DMS153 (cell line): ENCODE measurements at regions not wholly inside any gene's neighbourhood (a gene's known extent, or its start where the extent isn't known, plus 50 kb on each side); places are given as distances from the start of the nearest gene placed in this dataset.
"Not testable (repeated sequence)": the region's sequence is repeated elsewhere in the genome, so short reads cannot be mapped to it uniquely, and the experiment has no call there.

Source experiments
- DNase-seq: peaks from one replicate; lab custom pipeline; 2025; lab: John Stamatoyannopoulos, UW

DNA sequence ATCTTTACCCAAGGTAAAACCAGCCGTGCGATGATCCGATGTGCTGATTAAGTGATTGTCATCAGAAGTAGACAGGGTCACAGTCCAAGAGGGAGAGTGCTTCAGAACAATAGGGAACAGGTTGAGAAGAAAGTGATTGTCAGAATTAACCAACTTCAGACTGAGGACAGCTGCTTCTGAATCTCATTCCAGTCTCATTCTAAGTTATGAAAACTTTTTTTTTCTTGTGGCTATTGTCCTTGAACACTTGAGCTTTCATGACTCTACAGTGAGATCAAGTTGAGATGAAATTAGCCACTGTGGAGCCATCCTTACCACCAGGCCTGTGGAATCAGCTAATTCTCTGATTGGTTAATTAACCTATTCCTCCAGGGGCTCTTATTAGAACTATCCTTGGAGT lies 159.9 kb upstream of the WWC1 start:
- DNase-seq = no peak

DNA sequence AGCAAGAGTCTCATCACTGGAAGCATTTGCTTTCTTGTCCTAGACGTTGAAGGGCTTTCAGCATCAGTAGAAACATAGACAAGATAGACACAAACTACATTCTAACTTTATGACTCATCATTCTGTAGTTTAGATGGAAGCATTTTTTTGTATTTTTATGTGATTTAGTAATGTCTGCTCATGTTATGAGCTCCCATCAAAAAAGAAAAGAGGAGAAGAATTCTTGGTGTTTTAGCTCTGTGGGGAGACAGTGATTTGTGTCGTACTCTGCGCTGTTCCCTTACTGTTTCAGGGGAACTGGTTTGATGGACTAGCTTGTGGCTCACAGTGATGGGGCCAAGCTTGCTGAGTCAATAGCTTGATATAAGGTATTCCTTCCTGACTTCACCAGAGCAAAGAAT lies 159.2 kb upstream of the WWC1 start:
- no peak for DNase-seq

DNA sequence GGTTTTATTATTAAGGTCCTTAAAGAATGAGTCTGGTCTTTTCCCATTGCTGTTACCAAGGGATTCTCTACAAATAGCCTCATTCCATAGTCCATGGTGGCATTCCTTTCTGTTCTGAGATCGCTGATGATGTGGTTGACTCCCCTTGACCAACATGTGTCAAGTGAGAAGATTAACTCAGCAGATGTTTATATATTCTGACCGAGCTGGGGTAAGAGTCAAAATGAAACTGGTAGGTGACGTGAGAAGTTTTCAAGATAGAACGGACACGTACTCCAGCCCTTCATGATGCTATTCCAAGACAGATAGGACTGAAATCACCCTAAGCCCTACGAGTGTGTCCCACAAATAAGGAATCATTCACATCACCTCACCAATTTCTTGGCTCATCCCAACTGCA lies 155.5 kb upstream of the WWC1 start:
- DNase-seq = no peak

DNA sequence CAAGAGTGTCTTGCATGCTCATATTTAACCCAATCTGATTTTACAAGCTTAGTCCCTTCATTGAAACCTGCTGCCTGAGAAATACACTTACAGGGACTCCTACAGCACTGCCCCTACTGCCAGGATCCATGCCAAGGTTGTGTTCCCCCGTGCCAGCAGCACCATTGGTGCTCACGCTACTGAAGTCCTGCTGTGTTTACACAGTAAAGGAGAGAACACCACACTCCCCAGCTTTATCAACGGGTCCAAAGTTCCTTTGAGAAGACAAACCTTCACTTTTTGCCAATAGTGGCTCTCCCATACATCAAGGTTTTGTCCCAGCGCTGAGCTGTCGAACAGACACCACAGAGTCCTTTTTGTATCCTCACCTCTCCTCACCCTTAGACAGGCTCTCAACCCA lies 155.1 kb upstream of the WWC1 start:
- DNase-seq = no peak

DNA sequence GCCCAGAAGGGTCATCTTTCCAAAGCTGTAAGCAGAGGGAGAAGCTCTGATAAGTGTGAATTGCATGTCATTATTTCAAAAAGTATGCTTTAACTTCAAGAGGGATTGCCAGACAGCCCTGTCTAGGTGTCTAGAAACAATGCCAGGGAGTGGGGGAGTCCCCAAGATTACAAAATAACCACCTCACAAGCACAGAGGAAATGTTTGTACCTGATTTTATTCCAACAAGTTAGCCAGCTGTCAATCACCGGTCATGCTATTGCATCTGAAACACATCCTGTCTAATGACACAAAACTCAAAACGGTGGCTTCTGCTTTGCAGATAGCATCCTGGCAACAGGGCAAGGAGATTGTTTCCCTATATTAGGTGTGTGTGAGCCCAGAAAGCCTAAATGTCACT lies 154.2 kb upstream of the WWC1 start:
- DNase-seq = no peak

DNA sequence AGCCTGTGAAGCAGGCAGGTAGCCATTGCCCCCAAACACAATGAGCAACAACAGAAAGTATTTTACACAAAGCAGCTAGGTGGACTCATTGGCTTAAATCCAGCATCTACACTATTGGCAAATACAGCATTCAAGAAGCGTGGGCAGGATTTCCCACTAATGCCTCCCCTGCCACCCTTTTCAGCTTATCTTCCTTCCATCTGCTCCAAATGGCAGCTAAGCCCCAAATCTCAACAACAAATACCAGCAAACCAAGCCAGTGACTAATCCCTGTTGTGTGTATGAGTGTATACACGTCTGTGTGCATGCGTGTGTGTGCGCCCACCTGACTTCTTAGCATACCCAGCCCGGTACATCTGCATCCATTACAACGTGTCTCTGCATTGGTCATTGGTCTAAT lies 151.2 kb upstream of the WWC1 start:
- no peak for DNase-seq

DNA sequence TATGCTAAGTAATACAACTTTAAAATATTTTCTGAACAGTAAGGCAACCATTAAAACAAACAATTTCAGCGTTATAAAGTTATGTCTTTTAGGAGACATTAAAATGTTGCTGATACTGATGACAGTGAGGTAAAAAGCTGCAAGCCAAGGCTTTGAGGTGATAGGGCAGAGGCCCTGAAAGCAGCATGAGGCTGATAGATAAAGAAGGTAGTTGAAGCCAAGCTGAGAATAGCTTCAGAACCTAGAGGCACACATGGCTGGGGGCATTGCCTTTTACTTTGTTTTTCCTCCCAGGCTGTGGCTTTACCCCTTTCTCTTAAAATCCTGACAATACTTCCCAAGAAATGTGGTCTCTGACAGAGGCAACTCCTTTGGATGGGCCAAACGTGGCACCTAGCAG lies 149.0 kb upstream of the WWC1 start:
- no peak for DNase-seq

DNA sequence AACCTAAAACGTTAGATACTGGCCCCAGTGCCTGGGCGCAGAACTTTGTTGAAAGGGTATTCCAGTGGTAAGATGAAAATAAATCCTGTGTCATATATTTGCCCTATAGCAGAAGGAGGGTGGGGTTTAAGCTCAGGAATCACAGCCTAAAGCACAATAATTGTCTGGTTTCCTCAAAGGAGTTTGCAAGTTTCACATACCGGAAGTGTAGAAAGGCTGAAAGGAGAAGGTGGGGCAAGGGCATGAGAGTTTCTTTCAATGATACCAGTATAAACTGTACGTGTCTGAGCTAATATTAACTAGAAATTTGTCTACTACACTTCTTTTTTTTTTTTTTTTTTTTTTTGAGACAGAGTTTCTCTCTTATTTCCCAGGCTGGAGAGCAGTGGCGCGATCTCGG lies 147.9 kb upstream of the WWC1 start:
- DNase-seq = not testable (repeated sequence)

DNA sequence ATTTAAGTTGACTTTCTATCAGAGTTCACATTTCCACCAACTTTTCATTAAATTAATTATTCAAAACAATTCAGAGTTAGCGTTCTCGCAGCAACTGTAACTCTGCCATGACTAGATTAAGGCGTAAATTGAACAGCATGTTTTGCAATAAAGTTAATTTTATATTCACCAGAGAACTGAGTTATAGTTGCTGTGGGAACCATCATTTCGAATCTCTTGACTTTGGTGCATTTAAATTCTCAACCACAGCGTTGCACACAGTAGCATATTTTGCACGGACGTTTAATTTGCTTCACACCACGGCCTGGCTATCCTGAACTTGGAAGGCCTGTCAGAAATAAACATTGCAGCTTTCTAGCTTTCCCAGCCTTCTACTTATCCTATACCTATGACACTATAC lies 144.3 kb upstream of the WWC1 start:
- DNase-seq = no peak

DNA sequence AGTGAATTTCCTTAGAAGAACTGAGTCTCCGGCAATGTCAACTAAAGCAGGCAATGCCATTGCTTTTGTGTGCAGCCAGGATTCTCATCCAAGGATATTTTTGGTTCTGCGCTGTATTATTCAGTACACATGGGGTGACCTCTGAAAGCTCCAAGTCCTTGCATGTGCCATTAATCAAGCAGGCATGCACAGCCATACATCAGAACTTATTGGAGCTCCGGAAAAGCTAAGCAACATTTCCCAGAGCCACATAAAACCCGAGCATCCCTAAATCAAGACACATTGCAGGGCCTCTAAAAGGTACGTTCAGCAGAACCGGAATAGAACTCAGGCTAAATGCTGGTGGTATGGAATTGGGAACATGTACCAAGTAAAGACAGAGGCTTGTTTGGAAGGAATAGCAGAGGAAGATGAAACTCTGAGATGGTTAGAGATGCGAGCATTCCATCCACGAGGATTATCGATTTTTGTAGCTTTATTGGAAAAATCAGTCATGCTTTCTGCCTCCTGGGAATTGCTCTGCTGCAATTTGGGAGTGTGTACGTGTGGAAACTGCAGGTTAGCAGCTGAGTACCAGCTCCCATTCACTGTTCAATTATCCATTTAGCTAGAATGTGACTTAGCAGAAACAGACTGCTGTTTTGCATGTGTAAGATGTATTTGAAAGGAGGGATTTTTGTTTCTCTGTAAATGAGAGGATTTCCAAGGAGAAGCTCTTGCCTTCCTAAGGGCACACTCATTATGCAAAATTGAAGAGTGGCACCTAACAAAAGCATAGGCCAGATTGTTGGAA lies 143.7 kb upstream of the WWC1 start:
- no peak for DNase-seq

DNA sequence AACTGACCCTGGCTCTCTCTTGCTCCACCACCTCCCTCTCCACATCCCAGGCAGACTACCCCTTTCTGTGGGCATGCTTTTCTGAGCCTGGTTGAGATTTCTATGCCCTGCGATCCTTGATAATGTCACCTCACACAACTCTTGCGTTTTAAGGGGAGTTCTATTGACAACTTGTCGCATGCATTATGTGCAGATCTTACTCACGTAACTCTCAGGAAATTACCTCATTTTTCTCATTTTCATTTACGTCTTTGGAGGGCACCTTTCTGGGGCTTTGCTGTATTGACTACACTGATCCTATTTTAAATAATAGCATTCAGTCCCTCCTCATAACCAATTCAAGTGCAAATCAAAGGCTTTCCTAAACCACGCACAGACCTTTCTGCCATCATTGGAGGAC lies 140.4 kb upstream of the WWC1 start:
- DNase-seq = no peak

DNA sequence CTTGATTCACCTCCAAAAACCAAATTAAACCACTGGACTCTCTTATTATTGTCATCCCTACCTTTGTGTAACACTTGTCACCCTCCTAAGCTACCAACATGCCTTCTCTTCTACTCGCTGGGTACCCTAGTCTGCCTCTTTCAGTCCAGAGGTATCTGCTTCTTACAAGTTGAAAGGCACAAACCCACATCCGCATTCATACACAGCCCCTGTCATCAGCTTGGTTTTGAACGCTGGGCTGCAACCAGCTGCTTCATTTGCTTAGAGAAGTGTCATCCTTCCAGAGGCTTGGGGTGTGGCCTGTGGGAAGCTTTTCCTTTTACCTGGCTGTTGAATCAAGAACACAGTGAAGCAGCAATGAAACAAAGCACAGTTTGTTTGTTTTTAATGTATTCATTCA lies 138.8 kb upstream of the WWC1 start:
- DNase-seq = no peak

DNA sequence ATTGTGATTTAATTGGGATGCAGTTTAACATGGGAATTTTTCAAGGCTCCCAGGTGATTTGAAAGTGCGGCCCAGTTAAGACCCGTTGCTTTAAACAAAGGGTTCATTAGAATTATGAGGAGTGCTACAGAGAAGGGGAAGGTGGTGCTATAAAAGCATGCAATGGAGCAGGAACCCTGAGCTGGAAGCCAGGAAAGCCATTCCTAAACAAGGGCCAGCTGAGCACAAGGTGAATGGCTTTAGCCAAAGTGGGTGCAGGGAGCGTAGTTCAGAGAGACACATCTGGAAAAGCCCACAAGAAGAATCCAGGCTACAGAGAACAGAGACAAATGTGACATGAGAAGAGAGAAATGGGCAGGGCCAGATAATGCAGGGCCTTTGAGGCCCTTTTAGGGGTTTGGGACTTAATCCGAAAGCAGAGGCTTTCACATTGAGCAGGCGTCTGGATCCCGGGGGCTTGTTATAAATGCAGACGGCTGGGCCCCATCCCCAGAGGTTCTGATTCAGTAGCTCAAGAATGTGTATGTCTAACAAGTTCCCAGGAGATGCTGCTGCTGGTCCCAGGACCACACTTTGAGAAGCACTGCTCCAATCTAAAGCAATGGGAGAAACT lies 138.1 kb upstream of the WWC1 start:
- no peak for DNase-seq

DNA sequence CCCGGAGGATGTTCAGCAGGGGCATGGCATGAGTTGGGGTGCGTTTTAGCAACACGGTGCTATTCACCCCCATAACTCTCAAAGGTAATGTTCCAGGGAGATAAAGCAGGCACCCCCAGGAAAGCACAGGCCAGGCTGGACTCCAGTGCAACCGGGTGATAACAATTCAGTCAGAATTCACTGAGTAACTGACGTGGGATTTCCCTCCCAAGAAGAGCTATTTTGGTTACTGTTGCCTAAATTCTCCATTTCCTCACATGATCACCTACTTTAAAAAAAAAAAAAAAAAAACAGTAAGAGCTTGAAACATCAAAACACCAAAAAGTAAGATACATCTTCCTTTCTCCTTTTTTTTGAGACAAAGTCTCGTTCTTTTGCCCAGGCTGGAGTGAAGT lies 137.6 kb upstream of the WWC1 start:
- no peak for DNase-seq

DNA sequence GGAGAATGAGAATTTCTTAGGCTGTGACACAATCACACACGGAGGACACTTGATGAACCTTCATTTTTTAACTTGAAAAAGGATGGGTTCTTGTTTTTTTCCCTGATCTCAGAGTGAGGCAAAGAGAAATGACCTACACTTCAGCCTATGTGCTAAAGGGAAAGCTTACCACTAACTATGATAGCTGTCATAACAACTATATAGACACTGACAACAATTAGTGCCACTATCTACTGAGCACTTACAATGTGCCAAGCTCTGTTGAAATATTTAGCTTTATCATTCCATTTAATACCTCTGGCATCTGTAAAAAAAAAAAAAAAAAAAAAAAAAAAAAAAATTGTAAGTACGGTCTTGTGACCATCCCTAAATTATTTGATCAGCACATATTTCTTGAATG lies 135.9 kb upstream of the WWC1 start:
- DNase-seq = no peak

DNA sequence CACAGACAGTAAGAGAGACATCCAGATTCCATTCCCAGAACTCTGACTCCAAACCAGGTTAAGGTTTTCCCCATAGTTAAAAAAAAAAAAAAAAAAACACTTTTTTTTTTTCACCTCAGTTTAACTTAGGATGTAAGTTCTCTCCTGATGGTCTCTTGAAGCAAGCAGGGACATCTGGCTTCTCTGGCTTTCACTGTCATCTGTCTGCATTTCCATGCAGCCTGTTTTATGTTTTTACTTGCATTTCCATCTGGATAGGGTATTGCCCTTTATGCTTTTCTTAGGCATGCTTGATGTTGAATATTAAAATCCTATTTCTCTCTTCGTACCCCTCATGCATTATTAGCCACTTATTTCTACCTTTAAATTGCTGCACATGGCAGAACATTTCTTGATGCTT lies 135.3 kb upstream of the WWC1 start:
- DNase-seq = no peak

DNA sequence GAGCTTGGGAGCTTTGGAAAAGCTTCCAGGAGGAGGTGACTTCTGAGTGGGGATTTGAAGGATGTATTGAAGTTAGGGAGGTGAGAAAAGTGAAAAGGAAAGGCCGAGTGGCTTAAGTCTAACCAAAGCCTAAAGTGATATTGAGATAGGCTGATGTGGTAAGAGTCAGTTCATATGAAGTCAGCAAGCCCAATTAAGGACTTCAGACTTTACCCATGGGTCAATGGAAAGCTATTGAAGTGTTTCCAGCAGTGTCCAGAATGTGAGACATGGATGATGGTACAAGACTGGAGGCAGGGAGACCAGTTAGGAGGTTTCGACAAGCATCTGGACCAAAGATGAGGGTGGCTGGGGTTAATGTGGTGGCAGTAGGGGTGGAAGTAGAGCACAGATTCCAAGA lies 134.3 kb upstream of the WWC1 start:
- DNase-seq = no peak

DNA sequence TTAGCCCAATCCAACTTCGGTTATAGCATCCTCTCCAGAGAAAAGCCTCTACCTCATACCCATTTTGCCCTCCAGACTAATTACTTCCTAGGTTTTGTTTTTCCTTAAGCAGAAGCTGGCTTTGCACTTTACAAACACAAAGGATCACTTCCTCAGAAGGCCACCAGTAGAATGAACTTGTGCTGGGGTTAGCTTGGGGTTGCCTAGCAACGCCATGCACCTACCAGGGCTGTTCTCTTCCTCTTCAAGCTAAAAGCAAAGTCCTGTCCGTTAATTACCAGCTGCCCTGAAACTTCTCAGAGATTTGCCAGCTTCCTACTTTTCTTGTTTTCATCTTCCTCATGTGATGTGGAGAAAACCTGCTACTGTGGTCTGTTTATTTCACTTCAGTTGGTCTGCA lies 132.0 kb upstream of the WWC1 start:
- peak; percentile 63 for DNase-seq

DNA sequence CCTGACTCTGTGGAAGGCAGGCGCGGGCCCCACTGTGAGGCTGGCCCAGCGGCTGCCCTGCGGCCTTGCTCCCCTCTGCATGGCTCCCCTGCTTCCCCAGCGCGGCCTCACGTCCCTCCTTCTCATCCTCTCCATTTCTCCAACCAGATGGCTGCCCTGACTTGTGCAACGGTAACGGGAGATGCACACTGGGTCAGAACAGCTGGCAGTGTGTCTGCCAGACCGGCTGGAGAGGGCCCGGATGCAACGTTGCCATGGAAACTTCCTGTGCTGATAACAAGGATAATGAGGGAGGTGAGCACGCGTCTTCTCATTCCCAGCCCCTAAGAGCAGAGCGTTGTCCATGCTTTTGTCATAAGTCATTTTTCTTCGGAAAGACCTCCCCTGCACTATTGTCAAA lies 129.0 kb upstream of the WWC1 start:
- peak; percentile 5 for DNase-seq

DNA sequence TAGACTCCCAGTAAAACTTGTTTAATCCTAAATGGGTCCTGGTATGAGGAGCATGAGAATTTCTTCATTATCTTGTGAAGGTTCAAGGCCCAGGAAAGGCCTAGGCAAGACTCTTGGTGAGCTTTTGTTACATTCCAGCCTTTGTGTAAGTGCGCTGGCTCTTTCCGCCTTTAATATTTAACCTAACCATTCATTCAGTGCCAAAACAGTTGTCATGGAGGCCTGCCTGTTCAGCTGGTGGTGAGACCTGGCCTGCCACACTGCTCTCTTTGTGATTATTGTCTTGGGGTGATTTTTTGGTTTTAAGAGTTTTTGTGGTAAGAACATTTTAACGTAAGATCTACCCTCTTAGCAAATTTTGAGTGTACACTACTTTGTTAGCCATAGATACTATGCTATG lies 127.5 kb upstream of the WWC1 start:
- DNase-seq = peak; percentile 30

DNA sequence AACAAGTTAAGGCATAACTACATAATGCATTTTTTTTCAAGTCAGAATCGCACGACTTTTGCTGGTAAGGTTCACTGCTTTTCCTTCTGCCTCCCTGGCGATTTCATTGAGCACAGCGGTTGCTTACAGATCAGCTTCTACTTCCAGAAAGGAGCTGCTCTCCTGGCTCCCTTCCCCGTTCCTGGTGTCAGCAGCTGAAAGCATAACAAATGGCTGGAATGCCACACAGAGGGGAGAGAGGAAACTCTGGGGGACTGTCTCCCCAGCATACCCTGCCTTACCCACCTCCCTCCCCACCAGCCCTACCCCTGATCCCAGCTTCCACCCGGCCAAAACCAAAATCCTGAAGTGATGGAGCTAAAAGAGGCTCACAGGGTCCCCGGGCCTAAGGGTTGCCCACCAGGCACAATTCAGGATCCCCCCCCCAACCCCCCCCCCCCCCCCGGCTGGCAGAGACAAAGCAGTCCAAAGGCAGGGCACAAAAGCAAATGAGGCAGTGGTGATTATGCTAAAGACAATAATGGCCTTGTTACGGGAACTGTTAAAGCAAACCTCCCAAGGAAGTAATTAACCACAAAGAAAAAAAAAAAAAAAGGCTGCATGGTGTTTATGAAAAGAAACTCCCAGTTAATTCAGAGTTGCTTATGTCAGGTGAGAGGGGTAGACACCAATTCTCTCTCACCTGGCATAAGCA lies 126.1 kb upstream of the WWC1 start:
- no peak for DNase-seq

DNA sequence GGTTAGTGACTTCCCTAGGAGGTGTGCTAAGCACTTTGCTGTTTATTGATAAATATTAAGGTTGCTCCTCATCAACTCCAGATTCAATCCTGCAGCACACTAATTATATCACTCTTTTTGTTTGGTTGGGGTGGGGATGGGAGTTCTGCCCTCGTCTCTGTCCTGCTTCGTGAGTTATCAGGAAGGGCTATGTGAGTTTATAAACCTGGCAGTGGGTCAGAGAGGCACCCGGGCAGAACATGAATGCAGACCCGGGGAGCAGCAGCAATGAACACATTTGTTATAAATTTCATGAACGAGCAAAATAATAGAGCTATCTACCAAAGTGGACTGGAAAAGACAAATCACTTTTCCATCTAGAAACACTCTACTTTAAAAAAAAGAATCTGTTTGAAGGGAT lies 125.5 kb upstream of the WWC1 start:
- no peak for DNase-seq

DNA sequence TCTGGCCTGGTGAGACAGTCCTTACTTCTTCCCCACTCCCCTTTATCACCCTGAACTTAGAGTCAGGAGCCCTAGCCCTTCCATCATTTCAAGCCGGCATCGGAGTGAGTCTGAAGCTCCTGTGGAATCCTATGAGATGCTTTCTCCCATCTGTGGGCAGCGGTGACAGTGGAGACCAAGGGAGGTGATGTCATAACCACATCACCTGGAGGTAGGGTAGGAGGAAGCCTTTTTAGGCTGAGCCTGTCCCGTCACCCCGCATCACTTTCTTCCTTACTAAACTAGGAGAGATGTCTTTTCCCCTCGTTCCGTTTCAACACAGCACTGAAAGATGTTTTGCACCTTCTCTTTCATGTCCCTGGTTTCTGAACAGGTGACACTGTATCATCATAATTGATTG lies 124.1 kb upstream of the WWC1 start:
- no peak for DNase-seq
